Lower leg skin (tissue), 3 donors: ENCODE measurements at regions not wholly inside any gene's neighbourhood (a gene's known extent, or its start where the extent isn't known, plus 50 kb on each side); places are given as distances from the start of the nearest gene placed in this dataset.

Experiments
- CTCF ChIP-seq, 3 donors: fragments of 450-650 bp; IDR thresholded peaks; one replicate each; pipeline ENCODE4 v1.5.1; 2016; ENCODE audit warnings: antibody characterized with exemption in 3 of 3, mild to moderate bottlenecking in 3 of 3, moderate library complexity in 2 of 3
- POLR2A ChIP-seq, 2 donors: fragments of 450-650 bp; IDR thresholded peaks; one replicate each; pipeline ENCODE4 v1.6.1; 2016 to 2017; ENCODE audit warnings: antibody characterized with exemption in 2 of 2, mild to moderate bottlenecking in 1 of 2, moderate library complexity in 1 of 2

- TF ChIP-seq POLR2A (IDR thresholded peaks at IDR 0.05) = no peak
- no peak for TF ChIP-seq CTCF (IDR thresholded peaks at IDR 0.05)
These were observed 107.7 kb upstream of the RPS6KA3 start for GRCh38 chrX:20374450-20374849.
